HepG2 (cell line): ENCODE measurements at regions not wholly inside any gene's neighbourhood (a gene's known extent, or its start where the extent isn't known, plus 50 kb on each side); places are given as distances from the start of the nearest gene placed in this dataset.

Experiments
- GTF2F1 ChIP-seq: fragments of 150-350 bp; IDR thresholded peaks from 2 replicates; pipeline ENCODE4 v1.6.1; 2014; ENCODE audit warnings: low read length
- HHEX ChIP-seq: IDR thresholded peaks from 2 replicates; pipeline ENCODE4 v1.6.1; 2016; ENCODE audit warnings: control low read depth
- ONECUT2 ChIP-seq: sonication (generic); formaldehyde crosslinking; IDR thresholded peaks from 2 replicates; pipeline ENCODE4 v1.4.0; 2020; ENCODE audit warnings: missing genetic modification reagents
- ZFP36L1 ChIP-seq: sonication (generic); formaldehyde crosslinking; IDR thresholded peaks from 2 replicates; pipeline ENCODE4 v1.8.0; 2022; ENCODE audit warnings: mild to moderate bottlenecking, missing genetic modification reagents, moderate library complexity
- ZNF350 ChIP-seq: sonication (generic); formaldehyde crosslinking; IDR thresholded peaks from 2 replicates; pipeline ENCODE4 v1.4.0; 2020; ENCODE audit warnings: mild to moderate bottlenecking, low read depth, missing genetic modification reagents, borderline replicate concordance
- ZNF530 ChIP-seq: sonication (generic); formaldehyde crosslinking; IDR thresholded peaks from 2 replicates; pipeline ENCODE4 v1.5.0; 2020; ENCODE audit warnings: low read depth, mild to moderate bottlenecking, missing genetic modification reagents
- TF ChIP-seq, protein P1 (sequence below): sonication (generic); formaldehyde crosslinking; IDR thresholded peaks from 2 replicates; pipeline ENCODE4 v1.4.0; 2020; ENCODE audit warnings: missing genetic modification reagents
- TF ChIP-seq, protein P2 (sequence below): sonication (generic); formaldehyde crosslinking; IDR thresholded peaks from 2 replicates; pipeline ENCODE4 v1.4.0; 2020; ENCODE audit warnings: missing genetic modification reagents, mild to moderate bottlenecking, borderline replicate concordance
- TF ChIP-seq, protein P3 (sequence below): sonication (generic); formaldehyde crosslinking; IDR thresholded peaks from 2 replicates; pipeline ENCODE4 v1.5.0; 2020; ENCODE audit warnings: mild to moderate bottlenecking, missing genetic modification reagents
- TF ChIP-seq, protein P4 (sequence below): sonication (generic); formaldehyde crosslinking; IDR thresholded peaks from 2 replicates; pipeline ENCODE4 v1.8.0; 2022; ENCODE audit warnings: missing genetic modification reagents, mild to moderate bottlenecking, moderate library complexity, borderline replicate concordance

DNA sequence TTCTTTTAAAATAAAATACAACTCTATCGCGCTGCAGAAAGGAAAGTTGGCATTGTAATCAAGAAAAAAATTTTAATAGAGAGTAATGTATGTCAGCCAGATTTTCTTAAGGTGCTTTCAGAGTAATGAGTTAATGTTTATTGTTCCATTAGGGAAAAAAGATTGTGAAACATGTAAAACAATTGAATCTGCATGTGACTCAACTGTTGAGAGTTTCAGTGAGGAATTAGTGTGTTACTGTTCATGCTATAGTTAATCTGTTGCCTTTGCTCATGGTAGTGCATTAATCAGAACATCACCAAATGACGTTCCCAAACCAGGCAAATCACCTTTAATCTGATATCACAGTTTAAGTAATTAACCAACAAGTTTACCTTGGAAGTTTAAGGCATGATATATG, 600.5 kb downstream of the NR2F1-AS1 start (continued):
- TF ChIP-seq, protein P1, sequence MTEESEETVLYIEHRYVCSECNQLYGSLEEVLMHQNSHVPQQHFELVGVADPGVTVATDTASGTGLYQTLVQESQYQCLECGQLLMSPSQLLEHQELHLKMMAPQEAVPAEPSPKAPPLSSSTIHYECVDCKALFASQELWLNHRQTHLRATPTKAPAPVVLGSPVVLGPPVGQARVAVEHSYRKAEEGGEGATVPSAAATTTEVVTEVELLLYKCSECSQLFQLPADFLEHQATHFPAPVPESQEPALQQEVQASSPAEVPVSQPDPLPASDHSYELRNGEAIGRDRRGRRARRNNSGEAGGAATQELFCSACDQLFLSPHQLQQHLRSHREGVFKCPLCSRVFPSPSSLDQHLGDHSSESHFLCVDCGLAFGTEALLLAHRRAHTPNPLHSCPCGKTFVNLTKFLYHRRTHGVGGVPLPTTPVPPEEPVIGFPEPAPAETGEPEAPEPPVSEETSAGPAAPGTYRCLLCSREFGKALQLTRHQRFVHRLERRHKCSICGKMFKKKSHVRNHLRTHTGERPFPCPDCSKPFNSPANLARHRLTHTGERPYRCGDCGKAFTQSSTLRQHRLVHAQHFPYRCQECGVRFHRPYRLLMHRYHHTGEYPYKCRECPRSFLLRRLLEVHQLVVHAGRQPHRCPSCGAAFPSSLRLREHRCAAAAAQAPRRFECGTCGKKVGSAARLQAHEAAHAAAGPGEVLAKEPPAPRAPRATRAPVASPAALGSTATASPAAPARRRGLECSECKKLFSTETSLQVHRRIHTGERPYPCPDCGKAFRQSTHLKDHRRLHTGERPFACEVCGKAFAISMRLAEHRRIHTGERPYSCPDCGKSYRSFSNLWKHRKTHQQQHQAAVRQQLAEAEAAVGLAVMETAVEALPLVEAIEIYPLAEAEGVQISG: no peak
- TF ChIP-seq, protein P2, sequence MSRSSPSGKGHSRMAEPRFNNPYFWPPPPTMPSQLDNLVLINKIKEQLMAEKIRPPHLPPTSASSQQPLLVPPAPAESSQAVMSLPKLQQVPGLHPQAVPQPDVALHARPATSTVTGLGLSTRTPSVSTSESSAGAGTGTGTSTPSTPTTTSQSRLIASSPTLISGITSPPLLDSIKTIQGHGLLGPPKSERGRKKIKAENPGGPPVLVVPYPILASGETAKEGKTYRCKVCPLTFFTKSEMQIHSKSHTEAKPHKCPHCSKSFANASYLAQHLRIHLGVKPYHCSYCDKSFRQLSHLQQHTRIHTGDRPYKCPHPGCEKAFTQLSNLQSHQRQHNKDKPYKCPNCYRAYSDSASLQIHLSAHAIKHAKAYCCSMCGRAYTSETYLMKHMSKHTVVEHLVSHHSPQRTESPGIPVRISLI (CRISPR knock-in tag): no peak
- TF ChIP-seq GTF2F1 (no peak), ZNF530 (CRISPR knock-in tag) (no peak), ZNF350 (no peak), ZFP36L1 (CRISPR knock-in tag) (no peak), HHEX (CRISPR knock-in tag) (no peak), ONECUT2 (CRISPR knock-in tag) (no peak)
- TF ChIP-seq, protein P3, sequence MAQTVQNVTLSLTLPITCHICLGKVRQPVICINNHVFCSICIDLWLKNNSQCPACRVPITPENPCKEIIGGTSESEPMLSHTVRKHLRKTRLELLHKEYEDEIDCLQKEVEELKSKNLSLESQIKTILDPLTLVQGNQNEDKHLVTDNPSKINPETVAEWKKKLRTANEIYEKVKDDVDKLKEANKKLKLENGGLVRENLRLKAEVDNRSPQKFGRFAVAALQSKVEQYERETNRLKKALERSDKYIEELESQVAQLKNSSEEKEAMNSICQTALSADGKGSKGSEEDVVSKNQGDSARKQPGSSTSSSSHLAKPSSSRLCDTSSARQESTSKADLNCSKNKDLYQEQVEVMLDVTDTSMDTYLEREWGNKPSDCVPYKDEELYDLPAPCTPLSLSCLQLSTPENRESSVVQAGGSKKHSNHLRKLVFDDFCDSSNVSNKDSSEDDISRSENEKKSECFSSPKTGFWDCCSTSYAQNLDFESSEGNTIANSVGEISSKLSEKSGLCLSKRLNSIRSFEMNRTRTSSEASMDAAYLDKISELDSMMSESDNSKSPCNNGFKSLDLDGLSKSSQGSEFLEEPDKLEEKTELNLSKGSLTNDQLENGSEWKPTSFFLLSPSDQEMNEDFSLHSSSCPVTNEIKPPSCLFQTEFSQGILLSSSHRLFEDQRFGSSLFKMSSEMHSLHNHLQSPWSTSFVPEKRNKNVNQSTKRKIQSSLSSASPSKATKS (CRISPR knock-in tag): no peak
- TF ChIP-seq, protein P4, sequence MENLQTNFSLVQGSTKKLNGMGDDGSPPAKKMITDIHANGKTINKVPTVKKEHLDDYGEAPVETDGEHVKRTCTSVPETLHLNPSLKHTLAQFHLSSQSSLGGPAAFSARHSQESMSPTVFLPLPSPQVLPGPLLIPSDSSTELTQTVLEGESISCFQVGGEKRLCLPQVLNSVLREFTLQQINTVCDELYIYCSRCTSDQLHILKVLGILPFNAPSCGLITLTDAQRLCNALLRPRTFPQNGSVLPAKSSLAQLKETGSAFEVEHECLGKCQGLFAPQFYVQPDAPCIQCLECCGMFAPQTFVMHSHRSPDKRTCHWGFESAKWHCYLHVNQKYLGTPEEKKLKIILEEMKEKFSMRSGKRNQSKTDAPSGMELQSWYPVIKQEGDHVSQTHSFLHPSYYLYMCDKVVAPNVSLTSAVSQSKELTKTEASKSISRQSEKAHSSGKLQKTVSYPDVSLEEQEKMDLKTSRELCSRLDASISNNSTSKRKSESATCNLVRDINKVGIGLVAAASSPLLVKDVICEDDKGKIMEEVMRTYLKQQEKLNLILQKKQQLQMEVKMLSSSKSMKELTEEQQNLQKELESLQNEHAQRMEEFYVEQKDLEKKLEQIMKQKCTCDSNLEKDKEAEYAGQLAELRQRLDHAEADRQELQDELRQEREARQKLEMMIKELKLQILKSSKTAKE (CRISPR knock-in tag): no peak
- TF ChIP-seq, all 625 proteins: peak for 0
